Uterus (tissue), 3 donors: ENCODE measurements at regions not wholly inside any gene's neighbourhood (a gene's known extent, or its start where the extent isn't known, plus 50 kb on each side); places are given as distances from the start of the nearest gene placed in this dataset.
A peak's percentile ranks its signal among the peaks of the same experiment; 100 is the strongest.

Experiments
- DNase-seq, 2 donors: peaks; one replicate each; pipeline ENCODE4 v3.0.0-alpha.2; 2019 to 2020
- H3K27ac ChIP-seq, 2 donors: fragments of 200-600 bp; sonication (generic); 1 replicate in 1 of 2; 2 replicates in 1 of 2; pipeline ENCODE4 v1.5.1; 2016 to 2018
- H3K27me3 ChIP-seq, 2 donors: fragments of 200-600 bp; sonication (generic); one replicate each; pipeline ENCODE4 v1.5.1; 2018 to 2019; ENCODE audit warnings: control low read depth in 1 of 2
- H3K36me3 ChIP-seq, 2 donors: fragments of 200-600 bp; sonication (generic); one replicate each; pipeline ENCODE4 v1.5.1; 2019; ENCODE audit warnings: control low read depth in 1 of 2
- H3K4me1 ChIP-seq, 2 donors: fragments of 200-600 bp; sonication (generic); one replicate each; pipeline ENCODE4 v1.5.1; 2018 to 2019; ENCODE audit warnings: control low read depth in 1 of 2
- H3K4me3 ChIP-seq, 2 donors: fragments of 200-600 bp; sonication (generic); 1 replicate in 1 of 2; 2 replicates in 1 of 2; pipeline ENCODE4 v1.5.1; 2018 to 2019; ENCODE audit warnings: mild to moderate bottlenecking in 1 of 2
- H3K9me3 ChIP-seq, 2 donors: fragments of 200-600 bp; sonication (generic); one replicate each; pipeline ENCODE4 v1.5.1; 2019; ENCODE audit warnings: control low read depth in 1 of 2
- POLR2A ChIP-seq, 2 donors: fragments of 450-650 bp; IDR thresholded peaks; one replicate each; pipeline ENCODE4 v1.6.1; 2016; ENCODE audit warnings: antibody characterized with exemption in 2 of 2, mild to moderate bottlenecking in 1 of 2, moderate library complexity in 1 of 2
- intact Hi-C: fragments of 100-400 bp; cut with DNase I; formaldehyde crosslinking; loops from one replicate; pipeline ENCODE4 v1.15.1; 2023; ENCODE audit warnings: low total_unique reads
- TF ChIP-seq, protein P1 (sequence below), 4 experiments: fragments of 200-600 bp in 2 of 4; fragments of 450-650 bp in 2 of 4; sonication (generic) in 2 of 4; IDR thresholded peaks; one replicate each; pipeline ENCODE4 v1.5.1; 2016 to 2019; ENCODE audit warnings: antibody characterized with exemption in 4 of 4, mild to moderate bottlenecking in 2 of 4, moderate library complexity in 1 of 4
- donor health status: DM: yes; HTN: yes; CAD: no.

DNA sequence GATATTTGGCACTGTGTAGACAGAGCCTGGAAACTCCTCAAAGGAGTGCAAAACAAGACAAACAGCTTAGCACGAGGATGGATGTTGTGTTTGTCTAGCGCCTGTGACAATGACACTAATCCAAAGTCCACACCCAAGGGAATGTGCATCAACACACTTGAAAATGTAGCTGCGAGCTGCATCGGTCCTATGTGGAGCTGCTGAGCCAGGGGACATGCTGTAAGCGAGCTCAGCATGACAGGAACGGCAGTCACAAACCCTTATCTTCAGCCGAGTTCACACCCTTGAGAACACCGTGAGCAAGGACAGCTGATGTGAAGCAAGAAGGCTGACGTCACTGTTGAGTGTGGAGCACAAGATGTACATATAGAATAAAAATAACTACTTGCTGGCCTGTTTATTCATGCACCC, 684.3 kb downstream of the QKI start:
- no peak for TF ChIP-seq POLR2A (IDR thresholded peaks at IDR 0.05)
- TF ChIP-seq, protein P1, sequence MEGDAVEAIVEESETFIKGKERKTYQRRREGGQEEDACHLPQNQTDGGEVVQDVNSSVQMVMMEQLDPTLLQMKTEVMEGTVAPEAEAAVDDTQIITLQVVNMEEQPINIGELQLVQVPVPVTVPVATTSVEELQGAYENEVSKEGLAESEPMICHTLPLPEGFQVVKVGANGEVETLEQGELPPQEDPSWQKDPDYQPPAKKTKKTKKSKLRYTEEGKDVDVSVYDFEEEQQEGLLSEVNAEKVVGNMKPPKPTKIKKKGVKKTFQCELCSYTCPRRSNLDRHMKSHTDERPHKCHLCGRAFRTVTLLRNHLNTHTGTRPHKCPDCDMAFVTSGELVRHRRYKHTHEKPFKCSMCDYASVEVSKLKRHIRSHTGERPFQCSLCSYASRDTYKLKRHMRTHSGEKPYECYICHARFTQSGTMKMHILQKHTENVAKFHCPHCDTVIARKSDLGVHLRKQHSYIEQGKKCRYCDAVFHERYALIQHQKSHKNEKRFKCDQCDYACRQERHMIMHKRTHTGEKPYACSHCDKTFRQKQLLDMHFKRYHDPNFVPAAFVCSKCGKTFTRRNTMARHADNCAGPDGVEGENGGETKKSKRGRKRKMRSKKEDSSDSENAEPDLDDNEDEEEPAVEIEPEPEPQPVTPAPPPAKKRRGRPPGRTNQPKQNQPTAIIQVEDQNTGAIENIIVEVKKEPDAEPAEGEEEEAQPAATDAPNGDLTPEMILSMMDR (IDR thresholded peaks at IDR 0.05), result no peak
- H3K4me1 ChIP-seq, result no peaks in the 10 kb centered on the region
- intact Hi-C loops, result no loop called here
- no peak for DNase-seq
- H3K36me3 ChIP-seq, result no peaks in the 10 kb centered on the region
- no peak overlapping the region for H3K27ac ChIP-seq
- H3K27me3 ChIP-seq, result no peaks in the 10 kb centered on the region
- H3K4me3 ChIP-seq, result no peak overlapping the region
- no peaks in the 10 kb centered on the region for H3K9me3 ChIP-seq

DNA sequence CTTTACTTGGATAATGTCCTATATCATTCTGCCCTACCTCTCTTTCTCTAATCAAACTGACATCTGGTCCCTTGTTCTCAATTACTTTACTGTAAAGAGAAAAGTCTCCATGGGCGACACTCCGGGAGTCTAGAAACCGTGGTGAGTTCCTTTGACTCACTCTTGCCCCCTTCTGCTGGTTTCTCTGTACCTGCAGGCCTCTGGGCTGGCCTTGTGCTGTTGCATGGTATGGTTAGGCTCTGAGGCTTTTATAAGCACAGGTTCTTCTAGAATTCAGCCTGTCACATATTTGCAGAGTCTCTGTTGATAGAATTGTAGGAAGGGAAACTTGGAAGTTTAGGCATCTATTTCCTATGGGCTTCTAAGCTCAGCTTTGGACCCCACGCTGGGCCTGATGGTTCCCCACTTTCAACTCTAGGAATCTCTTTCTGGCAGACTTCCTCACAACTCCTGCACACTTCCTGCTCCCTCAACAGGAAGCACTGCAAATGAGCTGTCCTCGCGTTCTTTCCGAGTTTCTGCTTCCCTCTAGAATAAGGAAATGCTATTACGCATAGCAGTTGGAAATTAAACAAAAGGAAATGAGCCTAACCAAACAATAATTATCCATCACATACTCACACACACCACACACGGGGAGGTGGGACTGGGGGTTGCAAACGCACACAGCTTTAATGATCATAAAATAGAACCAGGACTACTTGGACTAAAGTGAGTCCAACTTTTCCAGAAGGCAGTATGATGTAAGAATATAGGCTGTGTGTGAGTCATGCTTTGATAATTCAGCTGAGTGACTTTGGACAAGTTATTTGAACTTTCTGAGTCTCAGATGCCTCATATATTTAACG, 683.3 kb downstream of the QKI start:
- no peaks in the 10 kb centered on the region for H3K27me3 ChIP-seq
- intact Hi-C loops, result no loop called here
- H3K36me3 ChIP-seq, result no peaks in the 10 kb centered on the region
- H3K4me1 ChIP-seq, result no peaks in the 10 kb centered on the region
- TF ChIP-seq, protein P1 (IDR thresholded peaks at IDR 0.05), result no peak
- TF ChIP-seq POLR2A (IDR thresholded peaks at IDR 0.05), result no peak
- H3K27ac ChIP-seq, result peak overlapping the region; percentile 6 to 15
- no peak overlapping the region for H3K4me3 ChIP-seq
- H3K9me3 ChIP-seq, result no peaks in the 10 kb centered on the region
- DNase-seq, result peak in 1 of 2 donors; percentile 38

DNA sequence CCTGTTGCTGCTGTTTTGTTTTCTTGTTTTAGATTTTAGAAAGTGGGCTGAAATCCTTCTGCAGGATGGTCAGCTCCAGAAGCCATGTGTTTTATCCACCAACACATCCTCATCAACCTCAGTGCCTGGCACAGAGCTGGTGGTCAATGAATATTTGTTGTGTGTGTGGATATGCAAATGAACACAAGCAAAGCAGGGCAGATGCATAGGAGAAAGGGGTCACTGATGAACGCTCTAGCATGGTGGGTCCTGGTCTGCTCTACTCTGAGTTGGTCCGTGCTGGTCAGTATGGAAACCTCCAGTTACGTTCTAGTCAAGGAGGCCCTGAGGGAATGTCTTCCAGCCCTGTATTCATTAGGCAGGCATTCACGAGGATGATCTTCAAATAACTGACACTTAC, 682.5 kb downstream of the QKI start:
- H3K4me3 ChIP-seq, result no peak overlapping the region
- no peaks in the 10 kb centered on the region for H3K36me3 ChIP-seq
- no peaks in the 10 kb centered on the region for H3K27me3 ChIP-seq
- TF ChIP-seq, protein P1 (IDR thresholded peaks at IDR 0.05), result no peak
- no peak for TF ChIP-seq POLR2A (IDR thresholded peaks at IDR 0.05)
- intact Hi-C loops, result no loop called here
- no peaks in the 10 kb centered on the region for H3K9me3 ChIP-seq
- no peaks in the 10 kb centered on the region for H3K4me1 ChIP-seq
- DNase-seq, result no peak
- peak overlapping the region; percentile 6 to 15 for H3K27ac ChIP-seq

DNA sequence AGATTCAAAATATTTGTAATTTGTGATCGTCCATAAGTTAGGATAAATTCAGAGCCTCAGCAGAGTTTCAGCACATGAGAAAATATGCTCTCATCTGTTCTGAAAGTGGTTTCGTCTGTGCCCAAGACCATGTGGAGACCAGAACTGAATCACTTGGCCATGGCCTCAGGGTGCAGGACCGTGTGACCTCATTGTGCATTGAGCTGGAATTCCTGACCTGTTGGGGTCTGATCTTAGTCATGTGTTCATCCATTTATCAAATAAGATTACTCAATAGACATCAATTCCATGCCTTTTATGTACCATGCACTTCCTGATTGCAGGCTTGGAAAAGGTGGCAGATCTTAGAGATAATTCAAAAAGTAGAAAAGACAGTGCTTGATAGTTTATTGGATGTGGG, 680.5 kb downstream of the QKI start:
- Histone ChIP-seq H3K9me3 (no peaks in the 10 kb centered on the region), H3K4me1 (no peaks in the 10 kb centered on the region), H3K27me3 (no peaks in the 10 kb centered on the region), H3K4me3 (no peak overlapping the region), H3K36me3 (no peaks in the 10 kb centered on the region), H3K27ac (no peak overlapping the region)
- DNase-seq, result no peak
- intact Hi-C loops, result no loop called here
- no peak for TF ChIP-seq POLR2A (IDR thresholded peaks at IDR 0.05)
- TF ChIP-seq, protein P1 (IDR thresholded peaks at IDR 0.05), result no peak

DNA sequence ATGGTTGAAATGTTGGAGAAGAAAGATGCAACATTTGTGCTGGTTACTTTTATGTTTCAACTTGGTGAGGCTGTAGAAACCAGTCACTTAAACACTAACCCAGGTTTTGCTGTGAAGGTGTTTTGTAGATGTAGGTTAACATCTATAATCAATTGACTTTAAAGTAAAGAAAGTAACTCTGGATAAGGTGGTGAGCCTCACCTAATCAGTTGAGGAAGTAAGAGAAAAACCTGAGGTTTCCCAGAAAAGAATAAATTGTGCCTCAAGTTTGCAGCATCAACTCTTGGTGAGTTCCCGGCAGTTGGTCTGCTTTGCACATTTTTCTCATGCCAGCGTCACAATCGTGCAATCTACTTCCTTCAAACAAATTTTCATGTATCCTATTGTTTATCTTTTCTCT, 673.4 kb downstream of the QKI start:
- DNase-seq, result no peak
- Histone ChIP-seq H3K9me3 (no peaks in the 10 kb centered on the region), H3K4me1 (no peaks in the 10 kb centered on the region), H3K27ac (no peak overlapping the region), H3K4me3 (no peak overlapping the region), H3K36me3 (no peaks in the 10 kb centered on the region), H3K27me3 (no peaks in the 10 kb centered on the region)
- intact Hi-C loops, result no loop called here
- TF ChIP-seq POLR2A (IDR thresholded peaks at IDR 0.05), result no peak
- TF ChIP-seq, protein P1 (IDR thresholded peaks at IDR 0.05), result no peak
